ENCODE measurements at regions not wholly inside any gene's neighbourhood (a gene's known extent, or its start where the extent isn't known, plus 50 kb on each side); places are given as distances from the start of the nearest gene placed in this dataset.

GRCh38 chr16:17543073-17543472 lies 72.3 kb upstream of the XYLT1 start:
- no peak for FAIRE-seq
- no peak for DNase-seq (ENCODE audit: insufficient read length, low spot score)
- TF ChIP-seq POLR2A (IDR thresholded peaks at IDR 0.05; ENCODE audit: low read depth, low read length), result no peak

GRCh38 chr16:17541324-17541723 lies 70.6 kb upstream of the XYLT1 start:
- no peak for TF ChIP-seq POLR2A (IDR thresholded peaks at IDR 0.05; ENCODE audit: low read depth, low read length)
- DNase-seq (ENCODE audit: insufficient read length, low spot score), result no peak
- no peak for FAIRE-seq

GRCh38 chr16:17538927-17539326 lies 68.2 kb upstream of the XYLT1 start:
- FAIRE-seq, result no peak
- TF ChIP-seq POLR2A (IDR thresholded peaks at IDR 0.05; ENCODE audit: low read depth, low read length), result no peak
- no peak for DNase-seq (ENCODE audit: insufficient read length, low spot score)

GRCh38 chr16:17532338-17532995 lies 61.7 kb upstream of the XYLT1 start:
- DNase-seq (ENCODE audit: insufficient read length, low spot score) (no peak), FAIRE-seq (no peak)
- no peak for TF ChIP-seq POLR2A (IDR thresholded peaks at IDR 0.05; ENCODE audit: low read depth, low read length)

GRCh38 chr16:17529982-17530760 lies 59.4 kb upstream of the XYLT1 start:
- DNase-seq (ENCODE audit: insufficient read length, low spot score) (no peak), FAIRE-seq (no peak)
- TF ChIP-seq POLR2A (IDR thresholded peaks at IDR 0.05; ENCODE audit: low read depth, low read length), result no peak

GRCh38 chr16:17526956-17527937 lies 56.5 kb upstream of the XYLT1 start:
- FAIRE-seq (no peak), DNase-seq (ENCODE audit: insufficient read length, low spot score) (no peak)
- no peak for TF ChIP-seq POLR2A (IDR thresholded peaks at IDR 0.05; ENCODE audit: low read depth, low read length)

- DNase-seq (ENCODE audit: insufficient read length, low spot score) (no peak), FAIRE-seq (no peak)
- no peak for TF ChIP-seq POLR2A (IDR thresholded peaks at IDR 0.05; ENCODE audit: low read depth, low read length)
Measured at GRCh38 chr16:17524656-17525055, 53.9 kb upstream of the XYLT1 start.

GRCh38 chr16:17520561-17520960 lies 49.8 kb upstream of the XYLT1 start:
- no peak for FAIRE-seq
- TF ChIP-seq POLR2A (IDR thresholded peaks at IDR 0.05; ENCODE audit: low read depth, low read length), result no peak
- no peak for DNase-seq (ENCODE audit: insufficient read length, low spot score)

Data from H54 (cell line).